ENCODE measurements at regions not wholly inside any gene's neighbourhood (a gene's known extent, or its start where the extent isn't known, plus 50 kb on each side); places are given as distances from the start of the nearest gene placed in this dataset.

- peak; percentile 75 for DNase-seq (ENCODE audit: low read depth)
Observed at GRCh38 chr1:194268839-194269238, 1082.4 kb upstream of the B3GALT2 start.

- DNase-seq (ENCODE audit: low read depth): no peak
Observed at GRCh38 chr1:194267021-194267420, 1080.6 kb upstream of the B3GALT2 start.

- DNase-seq (ENCODE audit: low read depth): no peak
Observed at GRCh38 chr1:194256010-194256409, 1069.6 kb upstream of the B3GALT2 start.

- peak; percentile 83 for DNase-seq (ENCODE audit: low read depth)
Observed at GRCh38 chr1:194252199-194252598, 1065.8 kb upstream of the B3GALT2 start.

- no peak for DNase-seq (ENCODE audit: low read depth)
Observed at GRCh38 chr1:194241215-194241614, 1054.8 kb upstream of the B3GALT2 start.

GRCh38 chr1:194233069-194233468 lies 1046.7 kb upstream of the B3GALT2 start:
- no peak for DNase-seq (ENCODE audit: low read depth)

- DNase-seq (ENCODE audit: low read depth): no peak
Observed at GRCh38 chr1:194230351-194231144, 1044.1 kb upstream of the B3GALT2 start.

- DNase-seq (ENCODE audit: low read depth): no peak
Observed at GRCh38 chr1:194228427-194228826, 1042.0 kb upstream of the B3GALT2 start.

- no peak for DNase-seq (ENCODE audit: low read depth)
Observed at GRCh38 chr1:194227161-194227560, 1040.7 kb upstream of the B3GALT2 start.

GRCh38 chr1:194225821-194226220 lies 1039.4 kb upstream of the B3GALT2 start:
- DNase-seq (ENCODE audit: low read depth): no peak

- no peak for DNase-seq (ENCODE audit: low read depth)
Observed at GRCh38 chr1:194223596-194223995, 1037.2 kb upstream of the B3GALT2 start.

- no peak for DNase-seq (ENCODE audit: low read depth)
Observed at GRCh38 chr1:194215448-194215847, 1029.0 kb upstream of the B3GALT2 start.

- no peak for DNase-seq (ENCODE audit: low read depth)
Observed at GRCh38 chr1:194214735-194215134, 1028.3 kb upstream of the B3GALT2 start.

GRCh38 chr1:194209920-194210319 lies 1023.5 kb upstream of the B3GALT2 start:
- DNase-seq (ENCODE audit: low read depth): no peak

- DNase-seq (ENCODE audit: low read depth): no peak
Observed at GRCh38 chr1:194208674-194209073, 1022.3 kb upstream of the B3GALT2 start.

- no peak for DNase-seq (ENCODE audit: low read depth)
Observed at GRCh38 chr1:194196562-194196961, 1010.1 kb upstream of the B3GALT2 start.

- no peak for DNase-seq (ENCODE audit: low read depth)
Observed at GRCh38 chr1:194194724-194195123, 1008.3 kb upstream of the B3GALT2 start.

- DNase-seq (ENCODE audit: low read depth): no peak
Observed at GRCh38 chr1:194184974-194185373, 998.6 kb upstream of the B3GALT2 start.

GRCh38 chr1:194184425-194184824 lies 998.0 kb upstream of the B3GALT2 start:
- peak; percentile 39 for DNase-seq (ENCODE audit: low read depth)

- no peak for DNase-seq (ENCODE audit: low read depth)
Observed at GRCh38 chr1:194181845-194182244, 995.4 kb upstream of the B3GALT2 start.

GRCh38 chr1:194176212-194176611 lies 989.8 kb upstream of the B3GALT2 start:
- DNase-seq (ENCODE audit: low read depth): no peak

GRCh38 chr1:194175251-194175650 lies 988.8 kb upstream of the B3GALT2 start:
- no peak for DNase-seq (ENCODE audit: low read depth)

GRCh38 chr1:194174528-194174927 lies 988.1 kb upstream of the B3GALT2 start:
- no peak for DNase-seq (ENCODE audit: low read depth)

GRCh38 chr1:194171596-194171995 lies 985.2 kb upstream of the B3GALT2 start:
- DNase-seq (ENCODE audit: low read depth): no peak
